Astrocyte (in vitro differentiated cells and primary cell): ENCODE measurements at regions not wholly inside any gene's neighbourhood (a gene's known extent, or its start where the extent isn't known, plus 50 kb on each side); places are given as distances from the start of the nearest gene placed in this dataset.

ENCODE experiments used
- EZH2 ChIP-seq: IDR thresholded peaks from 2 replicates; pipeline ENCODE4 v1.6.1; 2012; ENCODE audit warnings: mild to moderate bottlenecking, low read length, inconsistent platforms; ENCODE audit not compliant: insufficient read depth
- TF ChIP-seq, protein P1 (sequence below): IDR thresholded peaks from 2 replicates; pipeline ENCODE4 v1.5.1; 2011; ENCODE audit warnings: low read depth, mild to moderate bottlenecking, inconsistent platforms, low read length, moderate library complexity; ENCODE audit not compliant: insufficient read depth

DNA sequence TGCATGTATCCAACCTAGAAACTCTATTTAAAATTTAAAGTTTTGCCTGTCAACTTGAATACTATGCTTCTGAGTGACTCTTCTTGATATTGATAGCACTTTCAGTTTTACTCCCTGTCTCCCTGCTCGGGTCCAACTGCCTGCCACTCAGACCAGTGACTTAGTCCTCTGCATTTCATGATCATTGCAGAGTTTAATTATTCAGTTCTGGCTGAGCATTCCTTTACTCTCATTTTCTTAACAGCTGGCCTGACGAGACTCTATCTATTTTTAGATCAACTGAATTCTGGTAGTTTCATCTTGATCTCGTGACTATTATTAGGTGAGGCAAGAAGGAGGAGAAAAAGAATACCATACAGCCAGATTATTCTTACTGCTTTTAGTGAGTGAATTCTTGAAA lies 617.4 kb downstream of the SI start:
- TF ChIP-seq, protein P1, sequence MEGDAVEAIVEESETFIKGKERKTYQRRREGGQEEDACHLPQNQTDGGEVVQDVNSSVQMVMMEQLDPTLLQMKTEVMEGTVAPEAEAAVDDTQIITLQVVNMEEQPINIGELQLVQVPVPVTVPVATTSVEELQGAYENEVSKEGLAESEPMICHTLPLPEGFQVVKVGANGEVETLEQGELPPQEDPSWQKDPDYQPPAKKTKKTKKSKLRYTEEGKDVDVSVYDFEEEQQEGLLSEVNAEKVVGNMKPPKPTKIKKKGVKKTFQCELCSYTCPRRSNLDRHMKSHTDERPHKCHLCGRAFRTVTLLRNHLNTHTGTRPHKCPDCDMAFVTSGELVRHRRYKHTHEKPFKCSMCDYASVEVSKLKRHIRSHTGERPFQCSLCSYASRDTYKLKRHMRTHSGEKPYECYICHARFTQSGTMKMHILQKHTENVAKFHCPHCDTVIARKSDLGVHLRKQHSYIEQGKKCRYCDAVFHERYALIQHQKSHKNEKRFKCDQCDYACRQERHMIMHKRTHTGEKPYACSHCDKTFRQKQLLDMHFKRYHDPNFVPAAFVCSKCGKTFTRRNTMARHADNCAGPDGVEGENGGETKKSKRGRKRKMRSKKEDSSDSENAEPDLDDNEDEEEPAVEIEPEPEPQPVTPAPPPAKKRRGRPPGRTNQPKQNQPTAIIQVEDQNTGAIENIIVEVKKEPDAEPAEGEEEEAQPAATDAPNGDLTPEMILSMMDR: no peak
- no peak for TF ChIP-seq EZH2
